GM19438 (cell line): ENCODE measurements at regions not wholly inside any gene's neighbourhood (a gene's known extent, or its start where the extent isn't known, plus 50 kb on each side); places are given as distances from the start of the nearest gene placed in this dataset.
"Not testable (repeated sequence)": the region's sequence is repeated elsewhere in the genome, so short reads cannot be mapped to it uniquely, and the experiment has no call there.

Source experiments
- ATAC-seq: cut with Tn5 transposase; IDR thresholded peaks from one replicate; pipeline ENCODE4 v1.9.1; 2021; ENCODE audit warnings: low read depth; ENCODE audit not compliant: unreplicated experiment

DNA sequence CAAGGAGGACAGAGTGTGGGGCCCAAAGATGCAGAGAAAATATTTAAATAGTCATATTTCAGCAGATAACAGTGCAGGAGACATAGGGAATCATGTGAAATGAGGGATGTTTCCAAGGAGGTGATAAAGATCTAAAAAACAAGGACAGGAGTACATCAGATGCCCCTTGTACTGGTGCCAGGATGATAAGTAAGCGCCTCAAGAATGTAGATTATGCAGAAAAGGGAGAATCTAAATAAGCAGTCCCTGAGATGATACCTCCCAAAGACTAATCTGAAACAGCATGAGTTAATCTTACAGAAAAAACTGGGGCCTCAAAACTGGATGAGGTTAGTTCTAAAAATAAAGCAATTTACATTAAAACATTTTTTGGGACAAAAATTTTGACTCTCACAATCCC is 136.1 kb upstream of the WDFY3 start:
- no peak for ATAC-seq

GRCh38 chr4:85106166-85106565 is 139.7 kb upstream of the WDFY3 start:
- ATAC-seq = no peak

- no peak for ATAC-seq
These were observed 140.4 kb upstream of the WDFY3 start for GRCh38 chr4:85106805-85107336.

- no peak for ATAC-seq
These were observed 141.1 kb upstream of the WDFY3 start for GRCh38 chr4:85107553-85107952.

DNA sequence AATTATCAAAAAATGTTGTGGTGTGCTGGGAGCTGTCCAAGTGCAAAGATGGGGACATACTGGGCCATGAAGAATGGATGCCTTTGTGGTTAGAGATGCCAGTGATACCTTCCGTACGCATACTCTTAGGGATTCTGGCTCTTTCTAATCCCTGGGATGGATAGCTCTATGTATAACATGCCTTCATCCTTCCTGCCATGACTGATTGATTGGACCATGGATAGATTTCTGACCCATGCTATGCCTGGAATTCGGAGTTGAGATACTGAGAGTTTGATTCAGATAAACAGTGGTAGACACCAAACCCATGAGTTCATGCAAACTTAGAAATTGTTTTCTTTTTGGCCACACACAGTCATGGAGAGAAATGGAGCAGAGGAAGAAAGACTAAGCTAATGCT is 147.2 kb upstream of the WDFY3 start:
- no peak for ATAC-seq

DNA sequence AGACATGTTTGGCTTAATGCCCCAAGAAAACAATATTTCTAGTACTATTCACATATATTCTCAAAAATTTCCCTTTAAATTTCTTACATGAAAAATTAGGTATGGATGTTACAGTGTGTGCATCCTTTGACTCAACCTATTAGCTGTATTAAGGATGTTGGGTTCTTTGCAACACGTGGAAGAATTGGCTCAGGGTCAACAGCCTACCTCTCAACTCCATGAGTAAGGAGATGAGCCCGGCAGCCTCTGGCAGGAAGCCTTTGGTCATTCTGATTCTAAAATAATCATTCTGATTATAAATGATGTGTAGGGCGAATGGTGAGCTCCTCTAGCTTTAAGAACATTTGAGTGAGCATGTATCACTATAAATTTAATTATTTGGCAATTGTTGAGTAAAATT is 148.0 kb upstream of the WDFY3 start:
- no peak for ATAC-seq

DNA sequence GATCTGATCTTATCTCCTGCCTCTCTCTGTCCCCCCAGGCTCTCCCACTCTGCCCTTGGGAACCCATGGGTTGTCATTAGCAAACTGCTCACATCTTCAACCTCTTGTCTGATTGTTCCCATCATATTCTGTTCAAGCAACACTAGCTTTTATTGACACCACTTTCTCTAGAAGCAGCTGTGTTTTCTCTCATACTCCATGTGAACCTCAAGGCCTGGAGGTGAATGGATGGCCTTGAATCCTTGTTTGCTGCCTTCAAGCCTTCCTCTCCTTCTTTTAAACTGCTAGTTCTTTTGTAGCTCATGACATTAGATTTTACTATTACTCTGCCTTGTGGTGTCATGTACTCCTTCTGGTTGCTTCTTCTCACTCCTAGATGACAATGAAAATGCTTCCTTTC is 149.5 kb upstream of the WDFY3 start:
- ATAC-seq = no peak

- no peak for ATAC-seq
These were observed 159.2 kb upstream of the WDFY3 start for GRCh38 chr4:85125688-85126087.

- no peak for ATAC-seq
These were observed 160.6 kb upstream of the WDFY3 start for GRCh38 chr4:85126991-85127591.

GRCh38 chr4:85127653-85128052 is 161.2 kb upstream of the WDFY3 start:
- peak; percentile 91 for ATAC-seq

- ATAC-seq = no peak
These were observed 162.0 kb upstream of the WDFY3 start for GRCh38 chr4:85128246-85129204.

DNA sequence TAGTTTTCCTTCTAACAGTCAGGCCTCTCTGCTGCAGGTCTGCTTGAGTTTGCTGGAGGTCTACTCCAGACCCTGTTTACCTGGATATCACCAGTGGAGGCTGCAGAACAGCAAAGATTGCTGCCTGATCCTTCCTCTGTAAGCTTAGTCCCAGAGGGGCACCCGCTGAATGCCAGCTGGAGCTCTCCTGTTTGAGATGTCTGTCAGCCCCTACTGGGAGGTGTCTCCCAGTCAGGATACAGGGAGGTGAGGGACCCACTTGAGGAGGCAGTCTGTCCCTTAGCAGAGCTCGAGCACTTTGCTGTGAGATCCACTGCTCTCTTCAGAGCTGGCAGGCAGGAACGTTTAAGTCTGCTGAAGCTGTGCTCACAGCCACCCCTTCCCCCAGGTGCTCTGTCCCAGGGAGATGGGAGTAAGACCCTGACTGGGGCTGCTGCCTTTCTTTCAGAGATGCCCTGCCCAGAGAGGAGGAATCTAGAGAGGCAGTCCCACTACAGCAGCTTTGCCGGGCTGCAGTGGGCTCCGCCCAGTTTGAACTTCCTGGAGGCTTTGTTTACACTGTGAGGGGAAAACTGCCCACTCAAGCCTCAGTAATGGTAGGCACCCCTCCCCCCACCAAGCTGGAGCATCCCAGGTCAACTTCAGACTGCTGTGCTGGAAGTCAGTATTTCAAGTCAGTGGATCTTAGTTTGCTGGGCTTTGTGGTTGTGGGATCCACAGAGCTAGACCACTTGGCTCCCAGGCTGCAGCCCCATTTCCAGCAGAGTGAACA is 163.1 kb upstream of the WDFY3 start:
- not testable (repeated sequence) for ATAC-seq

DNA sequence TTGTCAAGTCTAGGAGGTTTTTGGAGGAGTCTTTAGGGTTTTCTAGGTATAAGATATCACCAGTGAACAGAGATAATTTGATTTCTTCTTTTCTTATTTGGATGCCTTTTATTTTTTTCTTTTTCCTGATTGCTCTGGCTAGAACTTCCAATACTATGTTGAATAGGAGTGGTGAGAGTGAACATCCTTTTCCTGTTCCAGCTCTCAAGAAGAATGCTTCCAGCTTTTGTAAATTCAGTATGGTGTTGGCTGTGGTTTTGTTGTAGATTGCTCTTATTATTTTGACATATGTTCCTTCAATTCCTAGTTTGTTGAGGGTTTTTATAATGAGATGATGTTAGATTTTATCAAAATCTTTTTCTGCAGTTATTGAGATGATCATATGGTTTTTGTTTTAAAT is 165.6 kb upstream of the WDFY3 start:
- ATAC-seq = no peak

GRCh38 chr4:85132570-85132969 is 166.1 kb upstream of the WDFY3 start:
- no peak for ATAC-seq

GRCh38 chr4:85139749-85140148 is 173.3 kb upstream of the WDFY3 start:
- not testable (repeated sequence) for ATAC-seq

DNA sequence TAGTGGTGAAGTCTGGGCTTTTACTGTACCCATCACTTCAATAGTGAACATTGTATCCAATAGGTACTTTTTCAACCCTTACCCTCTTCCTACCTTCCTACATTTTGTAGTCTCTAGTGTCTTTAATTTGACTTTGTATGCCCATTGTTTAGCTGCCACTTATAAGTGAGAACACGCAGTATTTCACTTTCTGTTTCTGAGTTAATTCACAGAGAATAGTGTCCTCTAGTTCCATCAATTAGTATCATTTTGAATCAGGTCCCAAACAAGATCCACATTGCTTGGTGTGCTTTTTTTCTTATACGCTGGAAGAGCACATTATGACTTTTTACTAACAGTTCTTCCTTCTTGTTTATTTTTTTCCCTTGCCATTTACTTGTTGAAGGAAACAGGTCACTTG is 176.0 kb upstream of the WDFY3 start:
- ATAC-seq = no peak

DNA sequence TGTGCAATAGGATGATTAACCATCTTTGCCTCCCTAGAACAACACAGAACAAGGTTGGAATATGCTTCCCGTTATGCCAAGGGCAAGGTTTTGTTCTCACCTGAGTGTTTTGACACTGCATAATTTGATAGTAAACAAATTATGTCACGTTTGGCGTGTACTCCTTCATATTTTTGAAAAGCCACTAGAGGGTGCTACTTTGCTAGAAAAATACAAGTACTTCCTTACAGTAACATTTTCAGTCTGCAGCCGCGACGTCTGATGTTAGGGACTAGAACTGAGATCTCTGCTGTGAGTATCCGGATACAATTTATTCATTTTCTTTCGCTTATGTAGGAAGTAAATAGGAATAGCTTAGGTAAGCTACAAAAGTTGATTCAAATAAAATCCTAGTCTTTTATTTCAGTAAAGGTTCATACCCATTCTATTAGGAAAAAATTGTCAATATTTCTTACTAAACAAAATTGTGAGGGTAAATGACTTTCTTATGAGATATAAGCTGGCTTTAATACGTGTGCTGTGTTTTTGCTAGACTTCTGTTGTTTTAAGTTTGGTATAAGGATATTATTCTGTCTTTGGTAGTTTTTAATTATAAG is 181.1 kb upstream of the WDFY3 start:
- ATAC-seq = peak; percentile 84

DNA sequence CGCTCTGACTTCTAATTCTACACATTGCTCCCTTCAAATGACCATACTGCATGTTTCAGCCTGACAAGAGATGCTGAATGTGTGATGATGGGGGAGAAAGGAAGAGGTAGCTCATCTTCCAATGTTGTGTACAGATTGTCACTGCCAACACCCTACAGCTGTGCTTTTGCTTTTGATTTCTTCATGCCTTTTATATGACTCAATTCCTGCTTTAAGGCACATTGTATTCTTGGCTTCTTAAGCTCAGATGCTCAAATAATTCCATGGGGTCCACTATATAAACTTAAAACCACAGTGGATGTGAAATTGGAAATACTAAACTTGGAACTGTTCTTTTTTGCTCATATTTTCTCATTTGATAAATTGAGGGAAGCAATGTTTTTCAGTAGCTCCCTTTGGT is 183.2 kb upstream of the WDFY3 start:
- ATAC-seq = no peak

DNA sequence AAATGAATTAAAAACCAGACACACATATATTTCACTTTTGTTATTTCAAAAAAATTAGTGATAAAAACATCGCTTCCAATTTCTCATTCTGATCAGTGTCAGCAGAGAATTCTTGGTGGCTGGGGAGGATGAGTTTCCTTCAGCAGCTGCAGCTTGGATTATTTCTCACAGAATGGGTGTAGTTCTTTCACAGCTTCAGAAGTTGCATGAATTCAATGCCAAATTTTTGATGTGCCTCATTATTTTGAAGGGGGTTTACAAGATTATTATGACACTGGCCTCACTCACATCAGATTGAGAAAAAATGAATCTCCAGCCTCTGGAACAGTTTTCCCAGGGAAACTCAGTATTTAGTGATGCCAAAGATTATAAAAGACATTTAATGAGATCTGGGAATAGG is 184.9 kb upstream of the WDFY3 start:
- ATAC-seq = no peak

- ATAC-seq = no peak
These were observed 185.3 kb upstream of the WDFY3 start for GRCh38 chr4:85151786-85152185.

- ATAC-seq = no peak
These were observed 186.0 kb upstream of the WDFY3 start for GRCh38 chr4:85152480-85152879.
